NOMO-1 (cell line): ENCODE measurements at regions not wholly inside any gene's neighbourhood (a gene's known extent, or its start where the extent isn't known, plus 50 kb on each side); places are given as distances from the start of the nearest gene placed in this dataset.

Experiments used
- DNase-seq, 2 experiments: peaks; one replicate each; lab custom pipeline; 2025; ENCODE audit not compliant: unreplicated experiment in 2 of 2; lab: John Stamatoyannopoulos, UW

DNA sequence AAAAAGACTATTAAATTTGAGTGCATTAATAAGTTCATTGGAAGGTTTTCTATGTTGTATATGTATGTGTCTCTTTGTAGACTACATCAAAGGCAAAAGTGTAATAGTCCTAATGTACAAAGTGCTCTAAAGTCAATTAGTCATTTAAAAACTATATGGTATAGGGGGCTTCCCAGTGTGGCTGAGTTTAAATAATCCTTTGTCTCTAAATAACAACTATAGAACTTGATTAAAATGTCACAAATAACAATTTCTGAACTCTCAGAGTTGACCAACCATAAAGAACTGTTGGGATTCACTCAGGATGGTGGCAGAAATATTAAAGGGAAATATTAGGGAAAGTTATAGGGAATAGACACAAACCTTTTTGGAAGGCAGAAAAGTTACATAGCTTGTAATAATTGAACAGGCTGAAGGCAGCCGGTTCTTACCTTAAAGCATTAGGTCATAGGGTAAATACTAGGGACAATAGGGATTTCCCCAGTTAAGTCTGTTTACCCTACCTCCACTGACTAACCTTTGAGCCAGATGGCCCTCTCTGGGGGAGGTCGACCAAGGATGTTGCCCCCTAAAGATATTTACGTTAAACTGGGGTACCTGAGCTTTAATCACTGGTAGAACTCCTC is 1054.2 kb downstream of the ARAP2 start:
- DNase-seq, result no peak

DNA sequence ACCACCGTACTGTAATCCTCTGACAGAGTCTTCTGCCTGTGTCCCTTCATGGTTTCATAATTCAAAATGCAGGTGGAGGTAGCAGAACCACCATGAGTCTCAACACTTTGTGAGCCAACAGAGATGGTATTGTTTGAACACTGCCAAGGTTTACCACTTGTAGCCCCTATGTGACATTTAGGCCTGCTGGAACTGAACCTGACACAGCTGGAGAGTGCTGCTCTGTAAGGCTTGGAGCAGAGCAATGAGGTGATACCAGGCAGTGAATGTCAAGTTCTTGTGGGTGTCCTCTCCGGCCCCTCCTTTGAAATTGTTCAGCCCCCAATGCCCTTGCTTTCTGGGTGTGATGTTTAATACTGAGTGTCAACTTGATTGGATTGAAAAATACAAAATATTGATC is 1042.9 kb downstream of the ARAP2 start:
- DNase-seq, result no peak

DNA sequence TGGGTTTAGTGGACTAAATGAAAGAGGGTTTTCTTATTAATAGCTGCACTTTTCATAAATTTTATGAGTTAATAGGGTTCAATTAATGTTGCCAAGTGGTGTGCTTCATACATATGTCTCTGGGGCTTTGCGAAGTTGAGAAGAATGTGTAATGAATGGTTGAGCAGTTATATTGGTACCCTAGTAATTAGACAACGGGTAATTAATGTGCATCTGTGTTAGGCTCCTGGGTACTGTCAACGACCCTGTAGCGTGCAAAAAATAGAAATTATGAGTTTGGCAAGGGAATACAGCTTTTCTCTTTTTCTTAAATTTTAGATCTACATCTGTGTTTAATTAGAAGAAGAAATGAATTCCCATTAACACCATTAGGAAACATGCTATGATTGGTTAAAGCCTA is 1027.7 kb downstream of the ARAP2 start:
- no peak for DNase-seq

DNA sequence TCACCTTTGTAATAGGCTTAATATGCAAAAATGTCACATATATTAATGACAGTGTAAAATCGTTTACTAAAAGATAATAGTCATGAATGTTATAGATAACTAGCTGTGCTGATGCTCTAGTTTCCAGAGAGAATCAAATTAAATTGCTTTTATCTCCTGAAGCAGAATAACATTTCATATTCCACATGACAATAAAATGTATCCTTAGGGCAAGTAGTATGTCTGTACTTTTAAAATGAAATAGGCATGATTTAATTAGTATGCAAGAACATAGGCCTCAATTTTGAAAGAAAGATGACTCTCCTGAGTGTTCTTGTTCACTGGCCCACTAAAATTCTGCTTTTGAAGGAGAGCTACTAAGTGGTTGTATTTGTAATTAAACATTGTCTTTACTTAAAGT is 1027.0 kb downstream of the ARAP2 start:
- DNase-seq, result no peak

DNA sequence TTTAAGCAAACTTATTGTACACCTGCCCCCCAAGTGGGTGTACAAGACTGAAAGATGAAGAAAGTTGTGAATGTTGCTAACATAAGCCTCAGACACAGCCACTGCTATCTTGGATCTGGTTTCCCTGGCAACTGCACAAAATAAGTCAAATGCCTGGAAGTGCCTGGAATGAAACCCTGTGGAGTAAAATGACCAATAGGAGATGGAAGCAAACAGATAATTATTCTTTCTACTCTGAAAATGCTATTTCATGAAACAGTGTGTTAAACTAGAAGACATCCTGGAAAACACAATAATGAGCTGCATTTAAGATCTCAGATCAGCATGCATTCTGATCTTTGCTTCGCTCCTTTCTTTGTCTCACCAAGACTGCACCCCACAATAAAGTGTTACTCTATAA is 1016.0 kb downstream of the ARAP2 start:
- DNase-seq, result no peak

DNA sequence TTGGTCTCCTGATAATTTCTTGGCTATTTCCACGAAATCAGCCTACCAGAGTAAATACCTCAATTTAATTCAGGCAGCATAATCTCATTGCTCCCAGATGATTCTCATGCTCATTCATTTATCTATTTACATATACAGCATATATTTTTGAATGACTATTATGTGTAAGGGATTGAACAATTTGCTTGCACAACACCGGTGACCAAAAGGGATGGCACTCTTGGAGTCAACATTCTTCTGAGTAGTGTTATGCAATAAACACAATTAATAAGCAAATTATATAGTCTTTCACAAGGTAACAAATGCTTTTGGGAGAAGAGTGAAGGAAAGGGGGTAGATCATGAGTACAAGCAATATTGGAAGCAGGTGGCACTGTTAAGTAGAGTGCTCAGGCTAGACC is 1015.3 kb downstream of the ARAP2 start:
- DNase-seq, result no peak

DNA sequence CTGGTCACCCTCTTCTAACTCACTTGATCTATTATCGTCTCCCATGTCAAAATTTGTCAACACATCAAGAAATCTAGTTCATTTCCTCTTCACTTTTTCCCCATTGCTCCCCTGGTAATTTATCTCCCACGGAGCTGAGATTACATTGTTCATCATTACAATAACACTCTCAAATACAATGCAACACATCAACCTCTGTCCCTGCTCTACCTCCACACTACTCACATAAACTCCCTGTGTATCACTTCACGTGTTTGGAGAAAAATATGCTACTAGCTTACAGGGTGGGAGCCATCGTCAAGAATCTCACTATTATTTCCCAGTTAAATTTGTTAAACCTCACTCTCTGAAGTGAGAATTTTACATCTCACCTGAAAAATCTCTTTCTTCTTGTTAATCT is 1006.4 kb downstream of the ARAP2 start:
- DNase-seq, result no peak

DNA sequence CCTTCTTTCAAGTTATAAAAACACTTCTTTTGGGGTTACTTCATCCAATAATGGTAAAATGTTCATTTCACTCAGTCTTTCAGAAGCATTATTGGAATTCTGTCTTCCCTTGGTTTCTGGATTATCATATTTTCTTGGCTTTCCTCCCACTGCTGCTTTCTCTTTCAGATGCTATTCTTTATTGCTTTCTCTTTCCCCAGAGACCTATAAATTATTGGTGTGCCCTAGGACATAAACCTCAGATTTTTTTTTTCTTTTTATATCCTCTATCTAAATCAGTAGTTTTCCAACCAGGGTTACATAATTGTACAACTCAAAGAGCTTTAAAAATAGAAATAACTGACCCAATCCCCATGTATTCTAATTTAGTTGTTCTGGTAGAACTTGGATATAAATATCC is 1005.5 kb downstream of the ARAP2 start:
- DNase-seq, result no peak

DNA sequence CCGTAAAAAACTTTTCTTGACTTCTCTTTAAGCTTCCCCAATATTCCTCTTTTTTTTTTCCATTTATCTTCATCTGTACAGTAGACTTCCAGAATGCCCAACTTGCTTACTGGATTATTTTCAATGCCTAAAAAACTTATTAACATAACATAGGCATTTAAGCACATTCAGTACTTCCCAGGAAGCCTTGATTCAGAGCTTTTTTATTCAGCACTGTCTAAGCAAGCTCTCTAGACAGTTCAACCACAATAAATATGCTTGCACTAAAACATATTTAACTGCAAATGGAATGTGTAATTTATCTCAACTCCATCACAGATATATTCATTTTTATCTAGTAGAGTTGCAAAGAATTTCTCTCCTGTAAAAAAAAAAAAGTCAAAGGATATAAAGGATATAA is 997.8 kb downstream of the ARAP2 start:
- no peak for DNase-seq

DNA sequence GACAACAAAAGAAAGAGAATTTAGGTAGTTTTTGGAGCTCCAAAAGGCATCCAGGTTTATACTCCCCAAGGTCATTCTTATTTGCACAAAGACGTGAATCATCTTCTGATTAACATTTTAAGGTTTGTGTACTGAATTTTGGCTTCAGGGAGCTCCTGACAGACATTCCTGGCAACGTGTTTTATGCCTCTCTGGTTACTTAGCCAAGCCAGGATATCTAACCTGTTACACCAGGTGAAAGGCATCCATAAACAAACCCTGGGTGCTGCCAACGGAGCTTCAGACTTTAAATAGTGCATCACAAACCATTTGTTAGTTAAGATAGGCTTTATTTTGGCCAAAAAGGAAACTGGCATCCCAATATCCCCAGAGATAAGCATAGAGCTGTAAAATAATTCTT is 997.3 kb downstream of the ARAP2 start:
- no peak for DNase-seq

DNA sequence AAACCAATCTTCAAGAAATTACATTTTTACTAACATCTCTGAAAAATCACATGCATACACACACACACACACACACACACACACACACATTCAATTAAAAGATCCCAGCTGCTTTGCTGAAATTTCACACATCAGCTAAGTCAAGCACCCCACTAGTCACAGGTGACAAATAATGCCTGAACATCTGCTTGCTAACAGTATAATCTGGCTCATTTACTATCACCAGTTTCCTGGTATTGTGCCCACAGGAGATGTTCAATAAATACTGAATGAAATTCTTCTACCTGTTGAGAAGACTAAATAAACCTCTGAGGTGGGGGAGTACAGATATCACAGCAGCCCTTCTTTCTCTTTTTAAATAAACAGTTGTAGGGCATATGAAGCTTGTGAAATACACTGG is 994.0 kb downstream of the ARAP2 start:
- DNase-seq, result no peak

DNA sequence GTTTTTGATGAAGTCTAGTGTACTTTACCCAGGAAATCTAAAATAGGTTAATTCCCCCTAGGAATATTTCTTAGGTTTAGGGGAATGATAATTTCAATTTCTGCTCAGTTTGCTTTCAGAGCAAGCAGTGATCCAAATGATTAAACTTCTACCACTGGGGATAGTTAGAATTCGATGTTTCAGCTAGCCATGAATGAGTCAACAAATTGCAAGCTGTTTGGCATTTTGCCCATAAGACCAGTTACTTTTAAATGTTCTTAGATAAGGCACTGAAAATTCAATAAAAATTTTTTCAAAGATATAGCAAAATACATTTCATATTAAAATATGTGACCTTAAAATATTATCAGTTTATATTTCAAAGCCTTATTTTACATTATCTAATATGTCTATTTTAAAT is 993.6 kb downstream of the ARAP2 start:
- no peak for DNase-seq

DNA sequence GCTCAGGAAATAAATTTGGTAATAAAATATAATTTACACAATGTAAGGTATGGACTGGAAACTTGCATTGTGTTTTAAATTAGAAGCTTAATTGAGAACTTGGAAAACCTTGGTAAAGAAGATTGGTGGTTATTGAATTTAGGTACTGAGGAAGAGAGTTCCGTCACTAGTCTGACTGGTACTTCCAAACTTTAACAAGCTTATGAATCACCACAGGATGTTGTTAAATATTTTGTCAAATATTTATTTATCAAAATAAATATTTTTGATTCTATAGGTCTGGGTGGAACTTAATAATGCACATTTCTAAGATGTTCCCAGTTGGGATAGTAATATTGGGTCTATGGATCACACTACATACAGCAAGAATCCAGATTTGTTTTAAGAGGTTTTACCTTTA is 992.2 kb downstream of the ARAP2 start:
- no peak for DNase-seq

DNA sequence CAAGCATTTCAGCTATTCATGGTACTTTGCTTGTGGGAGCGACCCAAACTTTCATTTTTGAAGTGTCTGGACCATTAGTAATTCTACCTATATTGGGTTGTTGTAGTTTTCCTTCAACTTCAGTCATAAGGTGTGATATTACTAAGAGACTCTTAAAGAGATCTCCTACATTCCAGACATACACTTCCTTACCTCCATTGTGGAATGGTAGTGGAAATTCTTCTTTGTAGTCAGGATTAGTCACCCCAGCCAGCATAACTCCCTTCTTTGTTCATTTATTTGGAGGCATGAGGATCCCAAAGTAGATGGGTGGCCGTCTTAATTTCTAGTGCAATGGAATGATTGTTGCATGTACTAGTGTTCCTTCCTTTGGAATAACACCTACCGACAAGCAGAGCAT is 991.4 kb downstream of the ARAP2 start:
- no peak for DNase-seq

DNA sequence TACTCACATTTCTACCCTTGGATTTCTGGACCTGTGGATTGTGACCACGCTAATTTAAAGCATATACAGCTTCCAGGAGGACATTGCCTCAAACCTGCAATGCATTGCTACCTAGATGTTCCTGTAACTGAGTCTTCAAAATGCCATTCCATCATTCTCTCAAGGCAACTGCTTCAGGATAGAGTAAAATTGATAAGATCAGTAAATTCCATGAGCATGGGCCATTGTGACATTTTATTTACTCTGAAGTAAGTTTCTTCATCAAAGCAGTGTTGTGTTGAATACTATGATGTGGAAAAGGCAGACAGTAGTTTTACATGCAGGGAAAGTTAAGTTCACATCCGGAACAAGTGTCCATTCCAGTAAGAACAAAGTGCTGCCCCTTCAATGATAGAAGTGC is 991.0 kb downstream of the ARAP2 start:
- no peak for DNase-seq

DNA sequence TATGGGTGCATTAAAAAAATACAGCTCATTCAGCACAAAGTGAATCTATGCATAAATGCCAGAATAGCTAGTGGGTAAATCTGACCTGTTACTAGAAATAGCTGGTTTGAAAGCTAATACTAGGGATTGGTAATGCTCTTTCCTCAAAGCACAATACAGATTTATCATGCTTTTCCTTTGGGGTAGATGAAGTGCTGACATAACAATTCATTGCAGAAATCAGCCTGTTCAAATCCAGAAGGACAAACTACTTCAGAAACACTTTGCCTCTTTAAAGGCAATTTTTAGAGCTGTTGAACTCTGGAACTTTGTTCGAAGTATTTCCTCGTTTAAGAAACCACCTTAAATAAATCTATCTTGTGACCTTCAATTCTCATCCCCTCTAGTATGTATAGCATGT is 957.9 kb downstream of the ARAP2 start:
- DNase-seq, result no peak

DNA sequence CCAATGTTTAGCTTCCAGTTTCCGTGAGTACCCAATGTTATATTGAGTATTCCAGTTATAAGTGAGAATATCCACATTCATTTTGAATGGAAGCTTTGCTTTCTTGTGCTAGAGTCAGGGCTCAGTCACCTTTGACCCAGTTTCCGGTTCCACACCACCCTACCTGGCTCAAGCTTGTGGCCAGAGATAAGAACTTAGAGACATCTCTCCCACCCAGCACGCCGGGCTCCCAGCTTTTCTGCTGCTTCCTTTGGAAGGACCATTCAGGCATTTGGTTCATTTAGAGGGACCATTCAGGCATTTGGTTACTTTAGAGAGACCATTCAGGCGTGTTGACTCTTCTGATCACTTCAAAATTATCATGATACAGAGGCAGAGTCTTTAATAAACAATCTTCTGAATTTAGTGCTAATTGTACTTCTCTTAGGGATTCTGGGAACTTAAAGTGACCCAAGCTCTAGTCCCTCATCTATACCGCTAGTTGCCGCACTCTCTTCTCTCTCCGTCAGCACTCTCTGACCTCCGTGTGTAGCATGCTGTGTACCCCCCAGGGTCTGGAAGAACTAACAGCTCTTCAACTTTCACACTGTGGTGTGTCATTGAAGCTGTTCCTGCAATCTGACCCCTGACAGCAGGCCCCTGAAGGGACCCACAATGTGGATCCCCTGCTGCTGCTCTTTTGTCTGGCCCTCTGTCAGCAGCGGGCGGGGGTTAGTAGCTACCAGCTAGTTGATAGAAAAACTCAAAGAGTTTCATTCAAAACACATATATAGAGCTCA is 943.1 kb downstream of the ARAP2 start:
- no peak for DNase-seq

DNA sequence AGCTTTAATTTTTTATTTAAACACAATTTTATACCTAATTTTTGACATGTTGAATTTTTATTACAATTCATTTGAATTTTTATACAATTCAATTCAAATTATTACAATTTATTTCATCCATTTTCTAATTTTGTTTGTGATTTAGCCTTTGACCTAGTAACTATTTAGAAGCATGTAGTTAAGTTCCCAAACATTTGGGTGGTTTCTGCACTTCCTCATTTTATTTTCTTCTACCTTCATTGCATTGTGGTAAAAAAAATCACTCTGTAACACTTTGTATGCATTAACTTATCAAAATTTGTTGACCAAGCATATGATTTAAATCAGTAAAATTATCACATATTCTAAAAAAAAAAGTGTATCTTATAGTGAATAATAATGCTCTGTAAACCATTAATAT is 928.9 kb downstream of the ARAP2 start:
- DNase-seq, result no peak

DNA sequence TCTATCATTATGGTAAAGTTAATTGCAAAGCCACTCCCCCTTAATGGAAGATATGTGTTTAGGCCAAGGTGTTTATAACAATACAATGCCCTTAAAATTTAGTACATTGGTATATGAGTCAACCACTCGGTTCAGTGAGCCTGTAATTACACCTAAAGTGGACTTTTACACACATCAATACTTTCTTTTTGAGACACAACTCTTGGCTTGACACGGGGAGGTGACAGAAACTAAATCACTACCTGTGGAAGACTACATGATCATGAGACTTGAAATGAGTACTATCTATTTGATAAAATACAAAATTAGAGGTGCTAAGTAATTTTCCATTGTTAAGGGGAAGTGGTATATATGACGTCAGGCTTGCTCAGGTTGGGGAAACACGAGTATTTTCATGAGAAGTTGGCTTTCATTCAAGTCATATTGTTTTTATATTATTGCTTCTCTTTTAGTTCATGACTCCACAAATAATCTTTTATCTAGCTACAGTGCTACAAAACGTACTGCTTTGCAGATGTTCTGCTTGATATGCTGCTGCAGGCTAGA is 918.3 kb downstream of the ARAP2 start:
- no peak for DNase-seq

DNA sequence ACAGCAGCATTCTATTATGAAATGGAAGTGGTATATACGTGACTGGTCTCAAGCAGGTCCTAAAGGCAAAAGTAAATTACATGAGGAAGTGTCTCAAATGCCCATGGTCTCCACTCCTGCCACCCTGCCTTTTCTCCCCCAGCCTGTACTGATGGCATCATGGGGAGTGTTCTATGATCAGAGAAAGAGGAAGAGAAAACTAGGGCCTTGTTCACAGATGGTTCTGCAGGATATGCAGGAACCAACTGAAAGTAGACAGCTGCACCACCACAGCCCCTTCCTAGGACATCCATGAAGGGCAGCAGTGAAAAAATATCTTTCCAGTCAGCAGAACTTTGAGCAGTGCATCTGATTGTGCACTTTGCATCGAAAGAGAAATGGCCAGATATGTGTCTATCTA is 901.5 kb downstream of the ARAP2 start:
- no peak for DNase-seq

DNA sequence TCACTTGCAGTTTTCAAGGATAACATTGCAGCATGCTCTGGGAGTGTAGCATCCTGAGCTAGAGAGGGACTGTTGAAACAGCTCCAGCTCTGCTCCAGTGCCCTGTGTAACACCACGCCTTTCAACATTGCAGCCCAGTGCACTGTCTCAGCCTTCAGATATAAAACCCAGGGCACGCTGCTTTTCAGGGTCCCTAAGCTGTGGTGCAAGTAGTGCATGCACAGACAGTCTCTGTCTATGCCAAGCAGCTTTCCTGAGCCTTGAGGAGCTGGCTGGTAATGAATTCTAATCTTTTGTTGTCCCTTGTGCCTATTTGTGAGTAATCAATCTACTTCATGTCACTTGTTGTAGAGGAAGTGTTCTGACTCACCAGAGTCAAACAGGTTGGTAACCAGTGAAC is 897.0 kb downstream of the ARAP2 start:
- DNase-seq, result no peak

DNA sequence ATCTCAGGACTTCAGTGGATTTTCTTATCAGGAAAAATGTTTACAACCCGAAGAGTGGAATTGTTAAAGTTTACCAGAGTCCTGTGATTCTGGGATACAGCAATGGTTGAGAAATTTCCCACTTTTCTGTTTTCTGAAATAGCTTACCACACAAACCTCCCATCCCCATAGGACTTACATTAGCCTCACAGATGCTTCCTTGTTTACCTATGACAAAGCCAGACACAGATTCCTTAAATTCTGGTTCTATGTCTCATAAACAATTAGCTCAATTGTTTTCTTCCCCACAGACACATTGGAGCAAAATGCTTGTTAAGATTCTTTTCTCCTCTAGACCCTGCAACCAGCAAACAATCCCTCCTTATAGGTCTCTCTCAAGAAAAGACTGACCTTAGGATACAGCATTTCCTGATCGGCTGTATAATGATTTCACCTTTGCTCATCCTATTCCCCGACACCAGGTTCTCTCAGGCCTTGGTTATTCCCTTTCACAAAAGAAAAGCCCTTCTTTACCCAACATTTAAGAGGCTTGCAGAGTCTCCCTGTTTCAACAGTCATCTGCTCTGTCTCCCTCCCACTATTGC is 886.2 kb downstream of the ARAP2 start:
- no peak for DNase-seq
